NOMO-1 treated with dmso at 0.1 percent for 144 hours (cell line): ENCODE measurements at regions not wholly inside any gene's neighbourhood (a gene's known extent, or its start where the extent isn't known, plus 50 kb on each side); places are given as distances from the start of the nearest gene placed in this dataset.

ENCODE experiments used
- DNase-seq: peaks from one replicate; lab custom pipeline; 2025; ENCODE audit not compliant: unreplicated experiment; lab: John Stamatoyannopoulos, UW

GRCh38 chr14:94961386-94962165 is 191.7 kb upstream of the GSC start:
- DNase-seq = no peak

- DNase-seq = no peak
Measured at GRCh38 chr14:94960285-94961001, 190.5 kb upstream of the GSC start.

GRCh38 chr14:94953541-94954260 is 183.8 kb upstream of the GSC start:
- no peak for DNase-seq

- DNase-seq = no peak
Measured at GRCh38 chr14:94952097-94952496, 182.2 kb upstream of the GSC start.

- DNase-seq = no peak
Measured at GRCh38 chr14:94946244-94946643, 176.3 kb upstream of the GSC start.

GRCh38 chr14:94945615-94946014 is 175.7 kb upstream of the GSC start:
- DNase-seq = no peak

GRCh38 chr14:94944636-94945258 is 174.8 kb upstream of the GSC start:
- no peak for DNase-seq

GRCh38 chr14:94942601-94943000 is 172.7 kb upstream of the GSC start:
- DNase-seq = no peak

- no peak for DNase-seq
Measured at GRCh38 chr14:94941311-94941710, 171.4 kb upstream of the GSC start.

GRCh38 chr14:94940263-94940993 is 170.5 kb upstream of the GSC start:
- DNase-seq = no peak

- no peak for DNase-seq
Measured at GRCh38 chr14:94938016-94938415, 168.1 kb upstream of the GSC start.

- DNase-seq = no peak
Measured at GRCh38 chr14:94936901-94937685, 167.2 kb upstream of the GSC start.

GRCh38 chr14:94936401-94936892 is 166.5 kb upstream of the GSC start:
- DNase-seq = no peak

- no peak for DNase-seq
Measured at GRCh38 chr14:94935706-94936300, 165.9 kb upstream of the GSC start.

GRCh38 chr14:94934276-94934810 is 164.4 kb upstream of the GSC start:
- no peak for DNase-seq

- DNase-seq = no peak
Measured at GRCh38 chr14:94933486-94933885, 163.6 kb upstream of the GSC start.

- no peak for DNase-seq
Measured at GRCh38 chr14:94932589-94932988, 162.7 kb upstream of the GSC start.

GRCh38 chr14:94930690-94931089 is 160.8 kb upstream of the GSC start:
- no peak for DNase-seq

GRCh38 chr14:94929354-94929753 is 159.4 kb upstream of the GSC start:
- no peak for DNase-seq
